Fibroblast of villous mesenchyme (primary cell): ENCODE measurements at regions not wholly inside any gene's neighbourhood (a gene's known extent, or its start where the extent isn't known, plus 50 kb on each side); places are given as distances from the start of the nearest gene placed in this dataset.
"Not testable (repeated sequence)": the region's sequence is repeated elsewhere in the genome, so short reads cannot be mapped to it uniquely, and the experiment has no call there.

Source experiments
- DNase-seq: peaks from one replicate; pipeline ENCODE4 v3.0.0-alpha.2; 2010; ENCODE audit warnings: low read depth
- H3K4me3 ChIP-seq: 2 replicates; pipeline ENCODE4 v1.5.1; 2011; ENCODE audit warnings: low read depth, mild to moderate bottlenecking, low read length
- TF ChIP-seq, protein P1 (sequence below): IDR thresholded peaks from 2 replicates; pipeline ENCODE4 v1.5.1; 2012; ENCODE audit warnings: low read depth, mild to moderate bottlenecking, low read length; ENCODE audit not compliant: insufficient read depth

GRCh38 chr14:82661258-82661657 lies 1127.6 kb upstream of the SEL1L start:
- DNase-seq, result no peak
- TF ChIP-seq, protein P1, sequence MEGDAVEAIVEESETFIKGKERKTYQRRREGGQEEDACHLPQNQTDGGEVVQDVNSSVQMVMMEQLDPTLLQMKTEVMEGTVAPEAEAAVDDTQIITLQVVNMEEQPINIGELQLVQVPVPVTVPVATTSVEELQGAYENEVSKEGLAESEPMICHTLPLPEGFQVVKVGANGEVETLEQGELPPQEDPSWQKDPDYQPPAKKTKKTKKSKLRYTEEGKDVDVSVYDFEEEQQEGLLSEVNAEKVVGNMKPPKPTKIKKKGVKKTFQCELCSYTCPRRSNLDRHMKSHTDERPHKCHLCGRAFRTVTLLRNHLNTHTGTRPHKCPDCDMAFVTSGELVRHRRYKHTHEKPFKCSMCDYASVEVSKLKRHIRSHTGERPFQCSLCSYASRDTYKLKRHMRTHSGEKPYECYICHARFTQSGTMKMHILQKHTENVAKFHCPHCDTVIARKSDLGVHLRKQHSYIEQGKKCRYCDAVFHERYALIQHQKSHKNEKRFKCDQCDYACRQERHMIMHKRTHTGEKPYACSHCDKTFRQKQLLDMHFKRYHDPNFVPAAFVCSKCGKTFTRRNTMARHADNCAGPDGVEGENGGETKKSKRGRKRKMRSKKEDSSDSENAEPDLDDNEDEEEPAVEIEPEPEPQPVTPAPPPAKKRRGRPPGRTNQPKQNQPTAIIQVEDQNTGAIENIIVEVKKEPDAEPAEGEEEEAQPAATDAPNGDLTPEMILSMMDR, result no peak
- H3K4me3 ChIP-seq, result no peak overlapping the region

DNA sequence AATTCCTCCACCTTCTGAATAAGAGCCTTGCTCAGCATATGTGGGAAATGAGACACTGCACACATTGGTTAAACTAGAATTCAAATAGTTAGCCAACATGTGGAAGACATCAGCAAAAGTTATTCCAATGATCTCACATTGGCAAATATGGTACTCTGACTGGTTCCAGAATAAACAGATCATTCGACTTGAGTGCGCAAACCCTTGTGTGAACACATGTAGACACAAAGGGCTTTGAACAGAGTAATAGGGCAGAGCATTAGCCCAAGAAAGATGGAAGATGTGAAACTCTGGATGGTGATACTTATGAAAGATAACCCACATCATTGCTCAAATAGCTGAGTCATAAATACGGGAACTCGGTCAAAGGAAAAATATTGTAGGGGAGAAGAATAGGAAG lies 1133.4 kb upstream of the SEL1L start:
- TF ChIP-seq, protein P1, result no peak
- no peak overlapping the region for H3K4me3 ChIP-seq
- peak; percentile 2 for DNase-seq

- H3K4me3 ChIP-seq, result no peak overlapping the region
- DNase-seq, result no peak
- TF ChIP-seq, protein P1, result no peak
These were observed 1133.8 kb upstream of the SEL1L start for GRCh38 chr14:82667501-82667900.

DNA sequence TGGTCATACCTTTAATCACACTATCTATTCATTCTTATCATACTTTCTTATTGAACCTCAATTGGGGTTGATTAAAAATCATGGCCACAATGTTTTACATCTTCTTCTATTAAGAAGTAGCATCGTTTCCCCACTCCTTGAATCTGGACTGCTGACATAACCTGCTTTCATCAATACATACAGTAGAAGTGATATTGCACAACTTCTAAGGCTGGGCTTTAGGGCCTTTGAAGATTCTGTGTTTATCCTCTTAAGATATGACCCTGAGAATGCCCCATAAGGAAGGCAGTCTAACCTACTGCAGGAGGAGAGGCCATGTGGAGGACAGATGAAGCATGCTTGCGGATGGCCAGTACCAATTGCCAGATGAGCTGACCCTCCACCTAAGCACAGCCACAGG lies 1142.8 kb upstream of the SEL1L start:
- TF ChIP-seq, protein P1, result no peak
- no peak overlapping the region for H3K4me3 ChIP-seq
- no peak for DNase-seq

DNA sequence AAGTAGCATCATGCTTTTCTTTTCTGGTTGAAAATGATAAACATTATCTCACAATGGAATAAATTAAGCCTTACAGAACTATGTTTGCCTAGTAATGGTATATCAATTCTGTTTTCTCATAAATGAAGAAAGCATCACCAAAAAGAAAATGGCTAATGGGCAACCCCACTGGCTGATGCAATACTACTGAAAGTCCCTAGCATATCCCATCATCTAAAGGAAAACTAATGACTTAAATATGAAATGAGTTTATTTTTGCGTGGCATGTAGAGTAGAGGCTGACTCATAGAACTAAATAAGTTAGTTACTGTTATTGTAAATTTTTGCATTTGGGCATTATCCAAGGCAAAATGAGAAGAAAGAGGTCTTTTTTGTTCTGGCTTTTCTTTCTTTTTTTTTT lies 1156.3 kb upstream of the SEL1L start:
- H3K4me3 ChIP-seq, result no peak overlapping the region
- no peak for DNase-seq
- TF ChIP-seq, protein P1, result no peak

GRCh38 chr14:82691191-82691590 lies 1157.5 kb upstream of the SEL1L start:
- not testable (repeated sequence) for H3K4me3 ChIP-seq, DNase-seq

DNA sequence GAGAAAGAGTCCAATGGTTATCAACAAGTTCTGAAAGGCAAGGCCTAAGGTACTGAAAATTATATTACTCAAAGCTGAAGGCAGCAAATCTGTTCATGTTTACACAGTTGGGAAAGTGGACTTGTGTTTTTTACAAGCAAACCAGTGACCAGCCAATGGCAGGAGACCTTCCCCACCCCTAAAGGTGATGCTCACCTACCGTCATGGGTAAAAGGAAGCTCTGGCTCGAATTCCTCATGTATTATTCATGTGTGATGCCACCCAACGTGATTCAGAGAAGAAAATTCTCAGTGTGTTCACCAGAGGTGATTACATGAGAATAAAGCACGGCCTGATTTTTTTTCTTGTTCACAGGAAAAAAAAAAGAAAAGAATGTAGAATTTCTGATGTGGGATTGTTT lies 1161.2 kb upstream of the SEL1L start:
- TF ChIP-seq, protein P1, result no peak
- DNase-seq, result no peak
- H3K4me3 ChIP-seq, result no peak overlapping the region
